NB4 (cell line): ENCODE measurements at regions not wholly inside any gene's neighbourhood (a gene's known extent, or its start where the extent isn't known, plus 50 kb on each side); places are given as distances from the start of the nearest gene placed in this dataset.

Experiments
- MYC ChIP-seq: IDR thresholded peaks from 2 replicates; pipeline ENCODE4 v1.6.1; 2011; ENCODE audit warnings: low read depth, low read length
- POLR2A ChIP-seq: IDR thresholded peaks from 2 replicates; pipeline ENCODE4 v1.6.1; 2011; ENCODE audit warnings: mild to moderate bottlenecking; ENCODE audit not compliant: insufficient read length; ENCODE audit errors: extremely low read depth
- TF ChIP-seq, protein P1 (sequence below): IDR thresholded peaks from one replicate; pipeline ENCODE4 v1.5.1; 2012; ENCODE audit warnings: low read depth, low read length
- TF ChIP-seq, protein P2 (sequence below): IDR thresholded peaks from 2 replicates; pipeline ENCODE4 v1.6.1; 2011; ENCODE audit warnings: low read depth, low read length

- no peak for TF ChIP-seq POLR2A
- TF ChIP-seq, protein P1, sequence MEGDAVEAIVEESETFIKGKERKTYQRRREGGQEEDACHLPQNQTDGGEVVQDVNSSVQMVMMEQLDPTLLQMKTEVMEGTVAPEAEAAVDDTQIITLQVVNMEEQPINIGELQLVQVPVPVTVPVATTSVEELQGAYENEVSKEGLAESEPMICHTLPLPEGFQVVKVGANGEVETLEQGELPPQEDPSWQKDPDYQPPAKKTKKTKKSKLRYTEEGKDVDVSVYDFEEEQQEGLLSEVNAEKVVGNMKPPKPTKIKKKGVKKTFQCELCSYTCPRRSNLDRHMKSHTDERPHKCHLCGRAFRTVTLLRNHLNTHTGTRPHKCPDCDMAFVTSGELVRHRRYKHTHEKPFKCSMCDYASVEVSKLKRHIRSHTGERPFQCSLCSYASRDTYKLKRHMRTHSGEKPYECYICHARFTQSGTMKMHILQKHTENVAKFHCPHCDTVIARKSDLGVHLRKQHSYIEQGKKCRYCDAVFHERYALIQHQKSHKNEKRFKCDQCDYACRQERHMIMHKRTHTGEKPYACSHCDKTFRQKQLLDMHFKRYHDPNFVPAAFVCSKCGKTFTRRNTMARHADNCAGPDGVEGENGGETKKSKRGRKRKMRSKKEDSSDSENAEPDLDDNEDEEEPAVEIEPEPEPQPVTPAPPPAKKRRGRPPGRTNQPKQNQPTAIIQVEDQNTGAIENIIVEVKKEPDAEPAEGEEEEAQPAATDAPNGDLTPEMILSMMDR = no peak
- TF ChIP-seq, protein P2, sequence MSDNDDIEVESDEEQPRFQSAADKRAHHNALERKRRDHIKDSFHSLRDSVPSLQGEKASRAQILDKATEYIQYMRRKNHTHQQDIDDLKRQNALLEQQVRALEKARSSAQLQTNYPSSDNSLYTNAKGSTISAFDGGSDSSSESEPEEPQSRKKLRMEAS = no peak
- TF ChIP-seq MYC = no peak
Measured at GRCh38 chr3:181289306-181289705, 299.8 kb upstream of the DNAJC19 start.
